SK-N-MC (cell line): ENCODE measurements at regions not wholly inside any gene's neighbourhood (a gene's known extent, or its start where the extent isn't known, plus 50 kb on each side); places are given as distances from the start of the nearest gene placed in this dataset.

Source experiments
- EZH2 ChIP-seq: fragments of 200-600 bp; sonication (generic); IDR thresholded peaks from one replicate; pipeline ENCODE4 v1.6.1; 2017; ENCODE audit warnings: antibody characterized with exemption
- POLR2AphosphoS5 ChIP-seq: IDR thresholded peaks from 2 replicates; pipeline ENCODE4 v1.6.1; 2012; ENCODE audit warnings: mild to moderate bottlenecking, low read depth, low read length, borderline replicate concordance

GRCh38 chr4:3657902-3658529 lies 108.2 kb upstream of the ADRA2C start:
- TF ChIP-seq EZH2 = no peak
- no peak for TF ChIP-seq POLR2AphosphoS5
